ENCODE measurements at regions not wholly inside any gene's neighbourhood (a gene's known extent, or its start where the extent isn't known, plus 50 kb on each side); places are given as distances from the start of the nearest gene placed in this dataset.

GRCh38 chr7:86558680-86559501 lies 84.8 kb upstream of the GRM3 start:
- ChIA-PET CTCF (no interaction called here), POLR2A (no interaction called here)
- Histone ChIP-seq H3K36me3 (replicated peaks in 1 of 2; ENCODE audit: control extremely low read depth in 1 of 2, control insufficient read depth in 1 of 2, extremely low read depth in 1 of 2, insufficient read depth in 2 of 2, low read length in 1 of 2) (no peaks in the 10 kb centered on the region), H3K27ac (ENCODE audit: low read length in 2 of 2) (no peak overlapping the region), H3K79me2 (ENCODE audit: control insufficient read depth, insufficient read depth, low read length) (no peaks in the 10 kb centered on the region), H3K9ac (ENCODE audit: low read length) (no peak overlapping the region), H3K4me1 (ENCODE audit: control insufficient read depth in 2 of 2, insufficient read depth in 2 of 2, low read length in 2 of 2) (no peaks in the 10 kb centered on the region), H3K27me3 (replicated peaks in 1 of 4; ENCODE audit: control extremely low read depth in 1 of 4, control insufficient read depth in 3 of 4, insufficient read depth in 4 of 4, low read length in 3 of 4) (no peaks in the 10 kb centered on the region), H2AFZ (ENCODE audit: insufficient read depth, low read depth, low read length, poor library complexity, severe bottlenecking) (no peak overlapping the region), H4K20me1 (ENCODE audit: control insufficient read depth, insufficient read depth, low read length, poor library complexity, severe bottlenecking) (no peaks in the 10 kb centered on the region), H3K4me3 (ENCODE audit: control extremely low read depth in 1 of 5, extremely low read depth in 1 of 5, insufficient read depth in 1 of 5, low read depth in 2 of 5, low read length in 4 of 5) (no peak overlapping the region), H3K4me2 (replicated peaks; ENCODE audit: low read depth, low read length, poor library complexity, severe bottlenecking) (no peak overlapping the region), H3K9me3 (ENCODE audit: control extremely low read depth in 1 of 3, control insufficient read depth in 2 of 3, insufficient read depth in 1 of 3, low read length in 2 of 3) (no peaks in the 10 kb centered on the region)
- DNase-seq (no peak), ATAC-seq (ENCODE audit: low read depth) (no peak)
- H3K27ac Mint-ChIP-seq: no peak overlapping the region
- H3K9me3 Mint-ChIP-seq (ENCODE audit: insufficient read depth): no peaks in the 10 kb centered on the region
- no peaks in the 10 kb centered on the region for H3K4me1 Mint-ChIP-seq
- no peak overlapping the region for H3K4me3 Mint-ChIP-seq
- WGBS (ENCODE audit: insufficient coverage): 80% methylated on average over 1 of the region's 8 CpGs
- TF ChIP-seq, protein P1, sequence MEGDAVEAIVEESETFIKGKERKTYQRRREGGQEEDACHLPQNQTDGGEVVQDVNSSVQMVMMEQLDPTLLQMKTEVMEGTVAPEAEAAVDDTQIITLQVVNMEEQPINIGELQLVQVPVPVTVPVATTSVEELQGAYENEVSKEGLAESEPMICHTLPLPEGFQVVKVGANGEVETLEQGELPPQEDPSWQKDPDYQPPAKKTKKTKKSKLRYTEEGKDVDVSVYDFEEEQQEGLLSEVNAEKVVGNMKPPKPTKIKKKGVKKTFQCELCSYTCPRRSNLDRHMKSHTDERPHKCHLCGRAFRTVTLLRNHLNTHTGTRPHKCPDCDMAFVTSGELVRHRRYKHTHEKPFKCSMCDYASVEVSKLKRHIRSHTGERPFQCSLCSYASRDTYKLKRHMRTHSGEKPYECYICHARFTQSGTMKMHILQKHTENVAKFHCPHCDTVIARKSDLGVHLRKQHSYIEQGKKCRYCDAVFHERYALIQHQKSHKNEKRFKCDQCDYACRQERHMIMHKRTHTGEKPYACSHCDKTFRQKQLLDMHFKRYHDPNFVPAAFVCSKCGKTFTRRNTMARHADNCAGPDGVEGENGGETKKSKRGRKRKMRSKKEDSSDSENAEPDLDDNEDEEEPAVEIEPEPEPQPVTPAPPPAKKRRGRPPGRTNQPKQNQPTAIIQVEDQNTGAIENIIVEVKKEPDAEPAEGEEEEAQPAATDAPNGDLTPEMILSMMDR (IDR thresholded peaks at IDR 0.05): no peak
- no peak for TF ChIP-seq EZH2 (IDR thresholded peaks at IDR 0.05; ENCODE audit: borderline replicate concordance, insufficient read depth, low read depth, low read length, poor library complexity, severe bottlenecking)
- H3K27me3 Mint-ChIP-seq: no peaks in the 10 kb centered on the region
- intact Hi-C loops (cut with micrococcal nuclease): no loop called here

DNA sequence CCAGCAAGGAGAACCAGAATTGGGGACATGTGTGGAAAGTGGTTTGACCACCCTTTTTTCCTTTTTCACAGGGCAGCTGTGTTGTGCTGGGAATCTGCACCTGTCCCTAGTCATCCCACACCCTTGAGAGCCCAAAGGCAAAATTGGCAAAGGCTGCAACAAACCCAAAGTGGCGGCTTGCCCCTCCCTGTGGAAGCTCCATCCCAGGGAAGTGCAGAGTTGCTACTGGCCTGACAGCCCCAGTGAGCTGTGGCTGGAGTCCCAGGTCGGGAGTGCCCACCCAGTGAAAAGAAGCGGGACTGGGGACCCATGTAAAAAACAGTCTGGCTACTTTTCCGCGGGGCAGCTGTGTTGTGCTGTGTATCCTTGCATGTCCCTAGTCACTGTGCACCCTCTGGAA lies 109.1 kb upstream of the GRM3 start:
- Mint-ChIP-seq H3K9me3 (ENCODE audit: insufficient read depth) (no peaks in the 10 kb centered on the region), H3K27ac (no peak overlapping the region), H3K4me1 (no peaks in the 10 kb centered on the region), H3K4me3 (no peak overlapping the region), H3K27me3 (no peaks in the 10 kb centered on the region)
- TF ChIP-seq EZH2 (IDR thresholded peaks at IDR 0.05; ENCODE audit: borderline replicate concordance, insufficient read depth, low read depth, low read length, poor library complexity, severe bottlenecking): no peak
- TF ChIP-seq, protein P1 (IDR thresholded peaks at IDR 0.05): no peak
- ATAC-seq (ENCODE audit: low read depth) (no peak), DNase-seq (no peak)
- no peak overlapping the region for H2AFZ ChIP-seq (ENCODE audit: insufficient read depth, low read depth, low read length, poor library complexity, severe bottlenecking)
- peaks cover 0 to 12% (median 0%) of the 10 kb centered on the region in 3 donors for H3K9me3 ChIP-seq (ENCODE audit: control extremely low read depth in 1 of 3, control insufficient read depth in 2 of 3, insufficient read depth in 1 of 3, low read length in 2 of 3)
- CTCF ChIA-PET: no interaction called here
- H3K27me3 ChIP-seq (replicated peaks in 1 of 4; ENCODE audit: control extremely low read depth in 1 of 4, control insufficient read depth in 3 of 4, insufficient read depth in 4 of 4, low read length in 3 of 4): no peaks in the 10 kb centered on the region
- H3K9ac ChIP-seq (ENCODE audit: low read length): no peak overlapping the region
- POLR2A ChIA-PET: no interaction called here
- H3K4me3 ChIP-seq (ENCODE audit: control extremely low read depth in 1 of 5, extremely low read depth in 1 of 5, insufficient read depth in 1 of 5, low read depth in 2 of 5, low read length in 4 of 5): no peak overlapping the region
- no peaks in the 10 kb centered on the region for H4K20me1 ChIP-seq (ENCODE audit: control insufficient read depth, insufficient read depth, low read length, poor library complexity, severe bottlenecking)
- no peaks in the 10 kb centered on the region for H3K4me1 ChIP-seq (ENCODE audit: control insufficient read depth in 2 of 2, insufficient read depth in 2 of 2, low read length in 2 of 2)
- no peaks in the 10 kb centered on the region for H3K36me3 ChIP-seq (replicated peaks in 1 of 2; ENCODE audit: control extremely low read depth in 1 of 2, control insufficient read depth in 1 of 2, extremely low read depth in 1 of 2, insufficient read depth in 2 of 2, low read length in 1 of 2)
- H3K79me2 ChIP-seq (ENCODE audit: control insufficient read depth, insufficient read depth, low read length): no peaks in the 10 kb centered on the region
- H3K27ac ChIP-seq (ENCODE audit: low read length in 2 of 2): no peak overlapping the region
- intact Hi-C loops (cut with micrococcal nuclease): no loop called here
- H3K4me2 ChIP-seq (replicated peaks; ENCODE audit: low read depth, low read length, poor library complexity, severe bottlenecking): no peak overlapping the region
- WGBS (ENCODE audit: insufficient coverage): 87% methylated on average over 5 of the region's 5 CpGs
